ENCODE measurements at regions not wholly inside any gene's neighbourhood (a gene's known extent, or its start where the extent isn't known, plus 50 kb on each side); places are given as distances from the start of the nearest gene placed in this dataset.

DNA sequence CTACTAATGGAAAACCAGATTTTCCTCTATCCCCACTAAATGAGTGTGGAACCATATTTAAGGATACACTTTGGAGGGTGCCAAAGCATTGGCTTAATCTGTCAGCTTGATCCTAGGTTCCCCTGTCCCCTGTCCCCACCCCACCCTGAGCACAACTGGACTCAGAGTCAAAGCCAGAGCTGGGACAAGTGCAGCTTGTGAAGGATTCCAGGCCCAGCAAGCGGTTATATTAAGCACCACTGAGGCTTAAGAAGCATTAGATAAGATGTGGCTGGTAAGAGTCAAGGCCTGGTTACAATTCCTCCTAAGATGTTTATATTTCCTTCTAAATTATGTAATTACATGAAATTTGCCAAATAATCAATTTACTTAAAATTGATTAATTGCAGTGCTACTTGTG, 350.0 kb upstream of the GATB start:
- Histone ChIP-seq H3K4me3 (replicated peaks in 1 of 3; ENCODE audit: low read depth in 2 of 3, low read length in 3 of 3) (no peak overlapping the region), H3K36me3 (replicated peaks in 1 of 2; ENCODE audit: control insufficient read depth in 1 of 2, insufficient read depth in 2 of 2, low read length in 2 of 2) (no peaks in the 10 kb centered on the region), H3K9ac (ENCODE audit: insufficient read depth, low read length, poor library complexity, severe bottlenecking) (no peak overlapping the region), H3K27me3 (ENCODE audit: control insufficient read depth in 2 of 2, insufficient read depth in 2 of 2, low read length in 2 of 2) (no peaks in the 10 kb centered on the region), H3K9me3 (replicated peaks in 1 of 2; ENCODE audit: control insufficient read depth in 1 of 2, insufficient read depth in 1 of 2, low read length in 2 of 2) (no peaks in the 10 kb centered on the region), H4K20me1 (ENCODE audit: insufficient read depth, low read length) (no peaks in the 10 kb centered on the region), H3K4me1 (ENCODE audit: control insufficient read depth in 1 of 2, insufficient read depth in 2 of 2, low read length in 2 of 2) (peaks cover 13 to 17% of the 10 kb centered on the region in 2 donors), H3K79me2 (ENCODE audit: insufficient read depth, low read length) (no peaks in the 10 kb centered on the region), H3K27ac (ENCODE audit: low read depth in 1 of 2, low read length in 2 of 2) (no peak overlapping the region), H3K4me2 (replicated peaks; ENCODE audit: extremely low read depth, low read length, poor library complexity, severe bottlenecking) (no peak overlapping the region), H2AFZ (ENCODE audit: insufficient read depth, low read depth, low read length, poor library complexity, severe bottlenecking) (no peak overlapping the region)
- peaks cover 1 to 6% (median 4%) of the 10 kb centered on the region in 3 donors for H3K27me3 Mint-ChIP-seq (ENCODE audit: low read depth in 3 of 3)
- H3K4me1 Mint-ChIP-seq = peaks cover 27% of the 10 kb centered on the region
- H3K9me3 Mint-ChIP-seq = peaks cover 0 to 2% (median 0%) of the 10 kb centered on the region in 7 donors
- no peak overlapping the region for H3K4me3 Mint-ChIP-seq
- intact Hi-C loops (cut with micrococcal nuclease) = no loop called here
- TF ChIP-seq, protein P1, sequence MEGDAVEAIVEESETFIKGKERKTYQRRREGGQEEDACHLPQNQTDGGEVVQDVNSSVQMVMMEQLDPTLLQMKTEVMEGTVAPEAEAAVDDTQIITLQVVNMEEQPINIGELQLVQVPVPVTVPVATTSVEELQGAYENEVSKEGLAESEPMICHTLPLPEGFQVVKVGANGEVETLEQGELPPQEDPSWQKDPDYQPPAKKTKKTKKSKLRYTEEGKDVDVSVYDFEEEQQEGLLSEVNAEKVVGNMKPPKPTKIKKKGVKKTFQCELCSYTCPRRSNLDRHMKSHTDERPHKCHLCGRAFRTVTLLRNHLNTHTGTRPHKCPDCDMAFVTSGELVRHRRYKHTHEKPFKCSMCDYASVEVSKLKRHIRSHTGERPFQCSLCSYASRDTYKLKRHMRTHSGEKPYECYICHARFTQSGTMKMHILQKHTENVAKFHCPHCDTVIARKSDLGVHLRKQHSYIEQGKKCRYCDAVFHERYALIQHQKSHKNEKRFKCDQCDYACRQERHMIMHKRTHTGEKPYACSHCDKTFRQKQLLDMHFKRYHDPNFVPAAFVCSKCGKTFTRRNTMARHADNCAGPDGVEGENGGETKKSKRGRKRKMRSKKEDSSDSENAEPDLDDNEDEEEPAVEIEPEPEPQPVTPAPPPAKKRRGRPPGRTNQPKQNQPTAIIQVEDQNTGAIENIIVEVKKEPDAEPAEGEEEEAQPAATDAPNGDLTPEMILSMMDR (IDR thresholded peaks at IDR 0.05) = no peak
- no peaks in the 10 kb centered on the region for H3K36me3 Mint-ChIP-seq
- DNase-seq = no peak
- WGBS (ENCODE audit: insufficient coverage) = no CpG with 5 or more reads among the region's 1 CpG
- no peak overlapping the region for H3K27ac Mint-ChIP-seq

DNA sequence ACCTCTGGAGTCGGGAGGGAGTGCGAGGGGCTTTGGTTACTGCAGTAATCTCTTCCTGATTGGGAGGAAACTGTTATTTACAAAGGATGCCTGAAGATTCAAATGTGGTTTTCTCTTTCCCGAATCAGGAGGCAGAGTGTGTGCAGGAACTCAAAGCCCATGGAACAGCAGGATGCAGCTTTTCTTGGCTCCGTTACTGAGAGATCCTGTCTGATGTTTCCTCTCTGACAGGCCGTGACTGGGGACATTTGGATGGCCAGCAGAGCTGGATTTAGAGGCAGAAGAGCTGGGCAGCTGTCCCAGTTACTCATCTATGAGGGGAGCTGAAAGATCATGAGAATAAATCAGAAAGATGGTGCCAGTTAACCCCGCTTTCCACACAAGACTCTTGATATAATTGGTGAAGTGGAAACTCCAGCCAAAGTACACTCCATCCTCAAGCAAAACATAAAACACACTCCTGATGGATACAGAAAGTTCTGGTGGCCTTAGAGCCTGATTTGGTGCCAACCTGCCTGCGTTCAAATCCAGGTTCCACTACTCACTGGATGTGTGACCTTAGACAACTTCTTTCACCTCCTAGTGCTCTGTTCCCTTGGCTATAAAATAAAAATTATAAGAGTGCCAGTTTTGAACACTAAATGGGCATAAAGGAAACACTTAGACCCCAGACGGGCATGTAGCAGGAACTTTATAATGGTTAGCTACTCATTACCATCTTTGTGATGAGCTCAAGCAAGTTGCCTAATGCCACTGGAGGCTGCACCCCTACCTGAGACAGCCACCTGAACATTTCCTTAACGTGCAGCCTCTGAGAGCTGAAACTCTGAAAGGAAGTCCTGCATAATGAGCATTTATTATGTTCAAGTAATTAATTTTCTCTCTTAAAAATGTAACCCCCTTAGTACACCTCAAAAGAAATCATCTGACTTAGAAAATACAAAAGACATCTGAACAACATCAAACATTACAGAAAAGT, 349.0 kb upstream of the GATB start:
- no peak overlapping the region for H3K9ac ChIP-seq (ENCODE audit: insufficient read depth, low read length, poor library complexity, severe bottlenecking)

More for the DNA sequence above, 349.0 kb upstream of the GATB start:
- intact Hi-C loops (cut with micrococcal nuclease) = no loop called here
- TF ChIP-seq, protein P1 (IDR thresholded peaks at IDR 0.05) = no peak
- no peak for DNase-seq
- Mint-ChIP-seq H3K4me1 (peaks cover 26% of the 10 kb centered on the region), H3K27me3 (ENCODE audit: low read depth in 3 of 3) (peaks cover 1 to 5% (median 4%) of the 10 kb centered on the region in 3 donors), H3K4me3 (no peak overlapping the region), H3K27ac (no peak overlapping the region), H3K9me3 (peaks cover 0 to 2% (median 0%) of the 10 kb centered on the region in 7 donors), H3K36me3 (no peaks in the 10 kb centered on the region)
- H4K20me1 ChIP-seq (ENCODE audit: insufficient read depth, low read length) = no peaks in the 10 kb centered on the region
- peak overlapping the region; percentile 12 for H2AFZ ChIP-seq (ENCODE audit: insufficient read depth, low read depth, low read length, poor library complexity, severe bottlenecking)
- peaks cover 13 to 18% of the 10 kb centered on the region in 2 donors for H3K4me1 ChIP-seq (ENCODE audit: control insufficient read depth in 1 of 2, insufficient read depth in 2 of 2, low read length in 2 of 2)
- H3K36me3 ChIP-seq (replicated peaks in 1 of 2; ENCODE audit: control insufficient read depth in 1 of 2, insufficient read depth in 2 of 2, low read length in 2 of 2) = no peaks in the 10 kb centered on the region
- H3K4me2 ChIP-seq (replicated peaks; ENCODE audit: extremely low read depth, low read length, poor library complexity, severe bottlenecking) = no peak overlapping the region
- H3K79me2 ChIP-seq (ENCODE audit: insufficient read depth, low read length) = no peaks in the 10 kb centered on the region
- no peak overlapping the region for H3K4me3 ChIP-seq (replicated peaks in 1 of 3; ENCODE audit: low read depth in 2 of 3, low read length in 3 of 3)
- no peaks in the 10 kb centered on the region for H3K27me3 ChIP-seq (ENCODE audit: control insufficient read depth in 2 of 2, insufficient read depth in 2 of 2, low read length in 2 of 2)
- no peaks in the 10 kb centered on the region for H3K9me3 ChIP-seq (replicated peaks in 1 of 2; ENCODE audit: control insufficient read depth in 1 of 2, insufficient read depth in 1 of 2, low read length in 2 of 2)
- WGBS (ENCODE audit: insufficient coverage) = 11% methylated on average over 4 of the region's 9 CpGs
- no peak overlapping the region for H3K27ac ChIP-seq (ENCODE audit: low read depth in 1 of 2, low read length in 2 of 2)

All from CD14-positive monocyte (primary cell).